ENCODE measurements at regions not wholly inside any gene's neighbourhood (a gene's known extent, or its start where the extent isn't known, plus 50 kb on each side); places are given as distances from the start of the nearest gene placed in this dataset.

DNA sequence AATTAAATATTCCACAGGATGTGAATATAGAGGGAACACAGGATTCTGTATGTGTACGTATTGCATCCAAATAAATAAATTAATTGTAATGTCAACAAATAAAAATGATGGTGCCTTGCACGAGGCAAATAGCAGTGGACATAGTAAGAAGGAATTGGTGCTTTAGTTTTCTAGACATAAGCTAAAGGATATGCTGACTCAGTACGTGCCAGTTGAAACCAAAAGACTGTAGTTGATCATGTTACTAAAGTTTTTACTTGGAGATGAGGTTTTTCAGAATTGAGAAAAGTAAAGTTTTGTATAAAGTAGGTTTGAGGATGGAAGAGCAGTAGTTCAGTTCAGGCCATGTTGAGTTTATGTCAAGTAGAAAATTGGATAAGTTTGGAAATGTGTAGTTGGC lies 807.2 kb downstream of the SLC16A7 start:
- Histone ChIP-seq H3K36me3 (ENCODE audit: insufficient read depth, low read length) (no peaks in the 10 kb centered on the region), H3K9ac (ENCODE audit: low read length) (no peak overlapping the region), H2AFZ (ENCODE audit: low read depth, low read length) (no peak overlapping the region), H3F3A (ENCODE audit: insufficient read depth, low read length, poor library complexity, severe bottlenecking) (no peaks in the 10 kb centered on the region), H3K4me2 (ENCODE audit: low read length) (no peak overlapping the region), H3K4me3 (ENCODE audit: low read length) (no peak overlapping the region), H3K9me2 (ENCODE audit: insufficient read depth, low read length) (no peaks in the 10 kb centered on the region), H3K27me3 (ENCODE audit: insufficient read depth, low read depth, low read length) (no peaks in the 10 kb centered on the region), H3K79me2 (replicated peaks; ENCODE audit: insufficient read depth, low read length) (no peaks in the 10 kb centered on the region), H4K20me1 (ENCODE audit: insufficient read depth) (no peaks in the 10 kb centered on the region), H3K9me3 (ENCODE audit: low read length) (no peaks in the 10 kb centered on the region), H3K27ac (ENCODE audit: low read length) (no peak overlapping the region)
- TF ChIP-seq POLR2AphosphoS5 (IDR thresholded peaks at IDR 0.05): no peak
- TF ChIP-seq RAD21 (conservative IDR thresholded peaks at IDR 0.05): no peak
- TF ChIP-seq MXI1 (conservative IDR thresholded peaks at IDR 0.05; ENCODE audit: poor library complexity, severe bottlenecking): no peak
- TF ChIP-seq SMC3 (conservative IDR thresholded peaks at IDR 0.05; ENCODE audit: poor library complexity): no peak
- no peak for TF ChIP-seq EP300 (conservative IDR thresholded peaks at IDR 0.05; ENCODE audit: poor library complexity, severe bottlenecking)
- no peak for TF ChIP-seq EZH2 (IDR thresholded peaks at IDR 0.05; ENCODE audit: borderline replicate concordance, insufficient read depth, low read length, poor library complexity, severe bottlenecking)
- no peak for TF ChIP-seq CTCF (IDR thresholded peaks at IDR 0.05; ENCODE audit: poor library complexity, severe bottlenecking)
- TF ChIP-seq TAF1 (IDR thresholded peaks at IDR 0.05; ENCODE audit: low read depth): no peak
- TF ChIP-seq REST (IDR thresholded peaks at IDR 0.05; ENCODE audit: borderline replicate concordance): no peak

GRCh38 chr12:60415351-60415750 lies 819.5 kb downstream of the SLC16A7 start:
- H3K9me3 ChIP-seq (ENCODE audit: low read length): no peaks in the 10 kb centered on the region
- H3K27me3 ChIP-seq (ENCODE audit: insufficient read depth, low read depth, low read length): no peaks in the 10 kb centered on the region
- H3K9me2 ChIP-seq (ENCODE audit: insufficient read depth, low read length): no peaks in the 10 kb centered on the region
- no peaks in the 10 kb centered on the region for H3K36me3 ChIP-seq (ENCODE audit: insufficient read depth, low read length)
- H3K9ac ChIP-seq (ENCODE audit: low read length): no peak overlapping the region
- H3F3A ChIP-seq (ENCODE audit: insufficient read depth, low read length, poor library complexity, severe bottlenecking): no peaks in the 10 kb centered on the region
- H3K4me3 ChIP-seq (ENCODE audit: low read length): no peak overlapping the region
- H3K27ac ChIP-seq (ENCODE audit: low read length): no peak overlapping the region
- no peak for TF ChIP-seq RAD21 (conservative IDR thresholded peaks at IDR 0.05)
- no peak for TF ChIP-seq EZH2 (IDR thresholded peaks at IDR 0.05; ENCODE audit: borderline replicate concordance, insufficient read depth, low read length, poor library complexity, severe bottlenecking)
- no peak for TF ChIP-seq MXI1 (conservative IDR thresholded peaks at IDR 0.05; ENCODE audit: poor library complexity, severe bottlenecking)
- TF ChIP-seq SMC3 (conservative IDR thresholded peaks at IDR 0.05; ENCODE audit: poor library complexity): no peak
- TF ChIP-seq REST (IDR thresholded peaks at IDR 0.05; ENCODE audit: borderline replicate concordance): no peak
- TF ChIP-seq CTCF (IDR thresholded peaks at IDR 0.05; ENCODE audit: poor library complexity, severe bottlenecking): no peak
- no peak for TF ChIP-seq POLR2AphosphoS5 (IDR thresholded peaks at IDR 0.05)
- no peak overlapping the region for H3K4me2 ChIP-seq (ENCODE audit: low read length)
- H4K20me1 ChIP-seq (ENCODE audit: insufficient read depth): no peaks in the 10 kb centered on the region
- H3K79me2 ChIP-seq (replicated peaks; ENCODE audit: insufficient read depth, low read length): no peaks in the 10 kb centered on the region
- no peak overlapping the region for H2AFZ ChIP-seq (ENCODE audit: low read depth, low read length)

All from neural cell (in vitro differentiated cells).